DMS53 (cell line): ENCODE measurements at regions not wholly inside any gene's neighbourhood (a gene's known extent, or its start where the extent isn't known, plus 50 kb on each side); places are given as distances from the start of the nearest gene placed in this dataset.
"Not testable (repeated sequence)": the region's sequence is repeated elsewhere in the genome, so short reads cannot be mapped to it uniquely, and the experiment has no call there.

Experiments
- DNase-seq: peaks from one replicate; lab custom pipeline; 2025; lab: John Stamatoyannopoulos, UW

GRCh38 chr1:196090226-196090625 lies 518.0 kb downstream of the KCNT2 start:
- no peak for DNase-seq

GRCh38 chr1:196088541-196088940 lies 519.7 kb downstream of the KCNT2 start:
- DNase-seq: no peak

GRCh38 chr1:196078691-196079090 lies 529.5 kb downstream of the KCNT2 start:
- peak; percentile 53 for DNase-seq

- no peak for DNase-seq
These were observed 532.6 kb downstream of the KCNT2 start for GRCh38 chr1:196075621-196076020.

- no peak for DNase-seq
These were observed 534.1 kb downstream of the KCNT2 start for GRCh38 chr1:196074182-196074581.

- DNase-seq: peak; percentile 72
These were observed 536.8 kb downstream of the KCNT2 start for GRCh38 chr1:196071447-196071846.

- DNase-seq: peak; percentile 48
These were observed 537.3 kb downstream of the KCNT2 start for GRCh38 chr1:196070940-196071339.

- no peak for DNase-seq
These were observed 544.3 kb downstream of the KCNT2 start for GRCh38 chr1:196063952-196064351.

- DNase-seq: peak; percentile 55
These were observed 544.9 kb downstream of the KCNT2 start for GRCh38 chr1:196063294-196063693.

- no peak for DNase-seq
These were observed 547.7 kb downstream of the KCNT2 start for GRCh38 chr1:196060539-196060938.

GRCh38 chr1:196059210-196059609 lies 549.0 kb downstream of the KCNT2 start:
- DNase-seq: peak; percentile 32

GRCh38 chr1:196056966-196057365 lies 551.3 kb downstream of the KCNT2 start:
- peak; percentile 6 for DNase-seq

GRCh38 chr1:196049407-196049806 lies 558.8 kb downstream of the KCNT2 start:
- no peak for DNase-seq

GRCh38 chr1:196043268-196043667 lies 565.0 kb downstream of the KCNT2 start:
- no peak for DNase-seq

- DNase-seq: no peak
These were observed 574.0 kb downstream of the KCNT2 start for GRCh38 chr1:196034080-196034706.

- DNase-seq: not testable (repeated sequence)
These were observed 576.9 kb downstream of the KCNT2 start for GRCh38 chr1:196031387-196031786.

- no peak for DNase-seq
These were observed 577.8 kb downstream of the KCNT2 start for GRCh38 chr1:196030455-196030854.

- peak; percentile 6 for DNase-seq
These were observed 578.8 kb downstream of the KCNT2 start for GRCh38 chr1:196029410-196029809.

- no peak for DNase-seq
These were observed 581.1 kb downstream of the KCNT2 start for GRCh38 chr1:196027127-196027526.

- DNase-seq: not testable (repeated sequence)
These were observed 587.1 kb downstream of the KCNT2 start for GRCh38 chr1:196021174-196021573.

GRCh38 chr1:196009362-196009761 lies 598.9 kb downstream of the KCNT2 start:
- DNase-seq: no peak

GRCh38 chr1:196007763-196008162 lies 600.5 kb downstream of the KCNT2 start:
- peak; percentile 56 for DNase-seq

GRCh38 chr1:196005426-196005825 lies 602.8 kb downstream of the KCNT2 start:
- no peak for DNase-seq

- DNase-seq: not testable (repeated sequence)
These were observed 603.9 kb downstream of the KCNT2 start for GRCh38 chr1:196004388-196004787.
